Psoas muscle (tissue), 7 donors: ENCODE measurements at regions not wholly inside any gene's neighbourhood (a gene's known extent, or its start where the extent isn't known, plus 50 kb on each side); places are given as distances from the start of the nearest gene placed in this dataset.
A peak's percentile ranks its signal among the peaks of the same experiment; 100 is the strongest.

Source experiments
- ATAC-seq, 4 donors: fragments of 200-7000 bp; cut with Tn5 transposase; one replicate each; pipeline ENCODE4 v1.9.1; 2020; ENCODE audit warnings: moderate library complexity in 3 of 4, mild to moderate bottlenecking in 2 of 4
- DNase-seq, 2 donors: peaks; one replicate each; pipeline ENCODE4 v3.0.0-alpha.2; 2020
- H3K27ac ChIP-seq: fragments of 200-600 bp; one replicate; pipeline ENCODE4 v1.8.0; 2022
- H3K27me3 ChIP-seq, 3 donors: fragments of 200-600 bp in 1 of 3; one replicate each; pipeline versions ENCODE4 v1.6.1 to v1.8.0; 2013 to 2022; ENCODE audit warnings: low read length in 2 of 3, mild to moderate bottlenecking in 2 of 3, moderate library complexity in 1 of 3; ENCODE audit not compliant: insufficient read depth in 3 of 3
- H3K36me3 ChIP-seq, 2 donors: fragments of 200-600 bp in 1 of 2; one replicate each; pipeline versions ENCODE4 v1.6.1 to v1.8.0; 2013 to 2022; ENCODE audit warnings: low read depth in 1 of 2, mild to moderate bottlenecking in 1 of 2, moderate library complexity in 1 of 2; ENCODE audit not compliant: insufficient read depth in 1 of 2
- H3K4me1 ChIP-seq: fragments of 200-600 bp; one replicate; pipeline ENCODE4 v1.8.0; 2022
- H3K4me3 ChIP-seq: fragments of 200-600 bp; one replicate; pipeline ENCODE4 v1.8.0; 2022; ENCODE audit warnings: mild to moderate bottlenecking
- H3K9me3 ChIP-seq: fragments of 200-600 bp; one replicate; pipeline ENCODE4 v1.8.0; 2022
- CTCF ChIP-seq: fragments of 200-600 bp; IDR thresholded peaks from one replicate; pipeline ENCODE4 v1.8.0; 2022; ENCODE audit warnings: antibody characterized with exemption
- WGBS, 3 donors: extraction: QIAGEN DNeasy Blood & Tissue Kit; methylation state at CpG; one replicate each; pipeline versions ENCODE4 v1.1.6 to v1.1.7; 2013; 5-methylcytosine and 5-hydroxymethylcytosine counted together
- intact Hi-C, 2 donors: fragments of 100-400 bp; cut with DNase I; formaldehyde crosslinking; loops; one replicate each; pipeline versions ENCODE4 v1.11.0 to v1.14.2; 2022
- donor health status: healthy with polysubstance abuse.
- donor health status: DM: no; HTN: no; CAD: no; lungs with moderate emphysema.
- donor health status: Bipolar disorder and iron deficiency.
- donor health status: healthy.
- donor health status: DM: yes; HTN: yes; CAD: no.
- donor health status: DM: no; HTN: no; CAD: no.
- donor health status: DM: yes; HTN: yes; CAD: no.

GRCh38 chr1:53388963-53389362 lies 61.1 kb upstream of the LRP8 start:
- H3K4me1 ChIP-seq = no peaks in the 10 kb centered on the region
- H3K36me3 ChIP-seq = no peaks in the 10 kb centered on the region
- TF ChIP-seq CTCF = no peak
- H3K4me3 ChIP-seq = no peak overlapping the region
- 80 to 91% (median 87%) methylated on average over 4 of the region's 4 CpGs for WGBS, 3 donors
- intact Hi-C loops = no loop called here
- ATAC-seq = no peak
- peaks cover 10% of the 10 kb centered on the region for H3K9me3 ChIP-seq
- H3K27me3 ChIP-seq = no peaks in the 10 kb centered on the region
- DNase-seq = peak in 1 of 2 donors; percentile 24
- H3K27ac ChIP-seq = no peak overlapping the region

- 35 to 54% (median 44%) methylated on average over 5 of the region's 5 CpGs for WGBS, 3 donors
- peaks cover 10% of the 10 kb centered on the region for H3K9me3 ChIP-seq
- ATAC-seq (no peak), DNase-seq (peak; percentile 43 to 64)
- no peak for TF ChIP-seq CTCF
- H3K36me3 ChIP-seq = no peaks in the 10 kb centered on the region
- intact Hi-C loops = no loop called here
- H3K27me3 ChIP-seq = no peaks in the 10 kb centered on the region
- H3K4me1 ChIP-seq = no peaks in the 10 kb centered on the region
- no peak overlapping the region for H3K27ac ChIP-seq
- no peak overlapping the region for H3K4me3 ChIP-seq
These were observed 62.4 kb upstream of the LRP8 start for GRCh38 chr1:53390261-53390660.

GRCh38 chr1:53390736-53391135 lies 62.9 kb upstream of the LRP8 start:
- no peaks in the 10 kb centered on the region for H3K36me3 ChIP-seq
- no peak overlapping the region for H3K27ac ChIP-seq
- H3K4me3 ChIP-seq = no peak overlapping the region
- ATAC-seq = no peak
- intact Hi-C loops = no loop called here
- peaks cover 10% of the 10 kb centered on the region for H3K9me3 ChIP-seq
- TF ChIP-seq CTCF = no peak
- no peaks in the 10 kb centered on the region for H3K4me1 ChIP-seq
- H3K27me3 ChIP-seq = peaks cover 0 to 2% (median 0%) of the 10 kb centered on the region in 3 donors
- DNase-seq = peak in 1 of 2 donors; percentile 23
- 84 to 92% (median 86%) methylated on average over 8 of the region's 8 CpGs for WGBS, 3 donors

- Histone ChIP-seq H3K27ac (no peak overlapping the region), H3K4me3 (no peak overlapping the region), H3K36me3 (no peaks in the 10 kb centered on the region), H3K4me1 (no peaks in the 10 kb centered on the region), H3K9me3 (peaks cover 10% of the 10 kb centered on the region), H3K27me3 (peaks cover 0 to 7% (median 0%) of the 10 kb centered on the region in 3 donors)
- intact Hi-C loops = no loop called here
- TF ChIP-seq CTCF = no peak
- DNase-seq (peak in 1 of 2 donors; percentile 39), ATAC-seq (no peak)
- WGBS, 3 donors = 77 to 92% (median 85%) methylated on average over 2 of the region's 2 CpGs
These were observed 63.4 kb upstream of the LRP8 start for GRCh38 chr1:53391296-53391695.

- Histone ChIP-seq H3K27ac (no peak overlapping the region), H3K27me3 (peaks cover 0 to 14% (median 0%) of the 10 kb centered on the region in 3 donors), H3K36me3 (no peaks in the 10 kb centered on the region), H3K9me3 (peaks cover 10% of the 10 kb centered on the region), H3K4me1 (no peaks in the 10 kb centered on the region), H3K4me3 (no peak overlapping the region)
- no peak for TF ChIP-seq CTCF
- DNase-seq = peak in 1 of 2 donors; percentile 1
- ATAC-seq = no peak
- intact Hi-C loops = loop anchor here in 1 of 2 donors (1.0 kb wide), 1 partner anchor 113 kb away; no protein-coding TSS in a partner anchor
These were observed 64.1 kb upstream of the LRP8 start for GRCh38 chr1:53391982-53392381.
